ENCODE measurements at regions not wholly inside any gene's neighbourhood (a gene's known extent, or its start where the extent isn't known, plus 50 kb on each side); places are given as distances from the start of the nearest gene placed in this dataset.
A peak's percentile ranks its signal among the peaks of the same experiment; 100 is the strongest.

DNA sequence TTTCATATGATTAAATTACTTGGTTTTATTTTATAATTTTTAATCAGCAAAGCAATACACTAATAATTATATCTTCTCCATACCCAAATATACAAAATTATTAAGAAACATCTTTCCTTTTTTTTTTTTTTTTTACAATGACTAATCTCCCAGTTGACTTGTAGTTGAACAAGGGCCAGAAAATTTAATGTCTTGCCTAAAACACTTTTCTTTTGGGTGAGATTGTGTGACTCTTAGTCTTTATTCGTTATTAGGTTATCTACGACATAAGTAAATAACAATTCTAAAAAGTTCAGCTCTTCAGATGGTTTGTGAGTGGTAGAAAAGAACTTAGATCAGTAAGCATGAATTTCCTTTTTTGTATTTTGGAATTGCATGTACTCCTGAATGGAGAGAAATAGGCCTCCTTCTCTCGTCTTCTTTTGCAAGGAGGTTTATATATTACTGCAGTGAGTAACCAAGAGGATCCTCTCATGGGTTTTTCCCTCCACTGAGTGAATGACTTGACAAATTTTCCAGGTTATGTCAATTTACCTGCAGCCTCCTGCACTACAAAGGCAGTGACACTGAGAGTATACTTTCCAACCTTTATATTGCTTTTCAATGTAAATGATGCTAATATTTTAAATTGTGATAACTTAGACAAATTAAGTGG lies 364.5 kb upstream of the CITED2 start:
- intact Hi-C loops (cut with DNase I): no loop called here
- DNase-seq (ENCODE audit: low spot score): no peak
- WGBS: 87% methylated on average over 3 of the region's 3 CpGs

GRCh38 chr6:139736325-139736906 lies 362.0 kb upstream of the CITED2 start:
- H3K36me3 ChIP-seq: no peaks in the 10 kb centered on the region
- intact Hi-C loops (cut with DNase I): no loop called here
- H3K27me3 ChIP-seq (replicated peaks; ENCODE audit: insufficient read depth): no peaks in the 10 kb centered on the region
- no peak overlapping the region for H3K4me3 ChIP-seq
- TF ChIP-seq CTCF (IDR thresholded peaks at IDR 0.05) (no peak), POLR2A (IDR thresholded peaks at IDR 0.05) (no peak), POLR2AphosphoS5 (IDR thresholded peaks at IDR 0.05) (no peak)
- DNase-seq (ENCODE audit: low spot score): no peak
- no peaks in the 10 kb centered on the region for H3K4me1 ChIP-seq (replicated peaks)
- 95% methylated on average over 2 of the region's 2 CpGs for WGBS
- no peak overlapping the region for H3K27ac ChIP-seq
- no peaks in the 10 kb centered on the region for H3K9me3 ChIP-seq

More for the DNA sequence above, 364.5 kb upstream of the CITED2 start:
- no peak for TF ChIP-seq POLR2AphosphoS5 (IDR thresholded peaks at IDR 0.05)
- TF ChIP-seq POLR2A (IDR thresholded peaks at IDR 0.05): no peak
- TF ChIP-seq CTCF (IDR thresholded peaks at IDR 0.05): no peak
- Histone ChIP-seq H3K4me1 (replicated peaks) (no peaks in the 10 kb centered on the region), H3K27ac (no peak overlapping the region), H3K36me3 (no peaks in the 10 kb centered on the region), H3K27me3 (replicated peaks; ENCODE audit: insufficient read depth) (no peaks in the 10 kb centered on the region), H3K4me3 (no peak overlapping the region), H3K9me3 (no peaks in the 10 kb centered on the region)

- TF ChIP-seq POLR2AphosphoS5 (IDR thresholded peaks at IDR 0.05): peak; percentile 86
- TF ChIP-seq CTCF (IDR thresholded peaks at IDR 0.05): no peak
- H3K4me3 ChIP-seq: no peak overlapping the region
- H3K27me3 ChIP-seq (replicated peaks; ENCODE audit: insufficient read depth): no peaks in the 10 kb centered on the region
- no peaks in the 10 kb centered on the region for H3K36me3 ChIP-seq
- DNase-seq (ENCODE audit: low spot score): peak; percentile 75
- no peaks in the 10 kb centered on the region for H3K4me1 ChIP-seq (replicated peaks)
- intact Hi-C loops (cut with DNase I): no loop called here
- WGBS: 18% methylated on average over 3 of the region's 3 CpGs
- H3K9me3 ChIP-seq: no peaks in the 10 kb centered on the region
- peak overlapping the region; percentile 6 to 51 for H3K27ac ChIP-seq
Observed at GRCh38 chr6:139732451-139732850, 358.0 kb upstream of the CITED2 start.

- no peak for DNase-seq (ENCODE audit: low spot score)
- 61% methylated on average over 2 of the region's 2 CpGs for WGBS
- intact Hi-C loops (cut with DNase I): no loop called here
- no peaks in the 10 kb centered on the region for H3K27me3 ChIP-seq (replicated peaks; ENCODE audit: insufficient read depth)
- H3K27ac ChIP-seq: no peak overlapping the region
- no peaks in the 10 kb centered on the region for H3K36me3 ChIP-seq
- TF ChIP-seq CTCF (IDR thresholded peaks at IDR 0.05) (no peak), POLR2AphosphoS5 (IDR thresholded peaks at IDR 0.05) (no peak), POLR2A (IDR thresholded peaks at IDR 0.05) (no peak)
- H3K9me3 ChIP-seq: no peaks in the 10 kb centered on the region
- no peaks in the 10 kb centered on the region for H3K4me1 ChIP-seq (replicated peaks)
- H3K4me3 ChIP-seq: no peak overlapping the region
Observed at GRCh38 chr6:139730340-139730974, 356.0 kb upstream of the CITED2 start.
